DND-41 (cell line): ENCODE measurements at regions not wholly inside any gene's neighbourhood (a gene's known extent, or its start where the extent isn't known, plus 50 kb on each side); places are given as distances from the start of the nearest gene placed in this dataset.

Experiments used
- EZH2 ChIP-seq: IDR thresholded peaks from 3 replicates; pipeline ENCODE4 v1.6.1; 2012; ENCODE audit warnings: borderline replicate concordance, low read depth, mild to moderate bottlenecking, moderate library complexity, low read length, inconsistent platforms; ENCODE audit not compliant: severe bottlenecking
- TF ChIP-seq, protein P1 (sequence below): IDR thresholded peaks from 2 replicates; pipeline ENCODE4 v1.5.1; 2012; ENCODE audit warnings: borderline replicate concordance, low read length, moderate library complexity, mild to moderate bottlenecking; ENCODE audit not compliant: poor library complexity, severe bottlenecking; ENCODE audit errors: extremely low read depth

DNA sequence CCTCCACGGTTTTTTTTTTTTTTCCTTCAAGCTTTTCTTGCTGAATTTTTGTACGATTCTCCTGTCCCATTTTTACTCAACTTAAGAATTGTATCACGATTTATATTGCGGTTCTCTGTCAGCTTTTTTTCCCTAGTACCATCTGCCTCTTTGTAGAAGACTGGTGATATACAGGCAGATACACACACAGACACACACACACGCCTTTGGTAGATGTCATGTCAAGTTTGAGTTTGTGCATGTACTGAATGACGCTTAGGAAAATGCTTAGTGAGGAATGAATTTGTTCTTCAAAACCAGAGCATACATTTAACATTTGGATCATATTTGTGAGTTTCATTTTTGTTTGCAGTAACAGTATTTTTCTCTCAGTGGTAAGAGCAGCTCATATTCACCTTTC is 82.0 kb upstream of the MBNL2 start:
- TF ChIP-seq, protein P1, sequence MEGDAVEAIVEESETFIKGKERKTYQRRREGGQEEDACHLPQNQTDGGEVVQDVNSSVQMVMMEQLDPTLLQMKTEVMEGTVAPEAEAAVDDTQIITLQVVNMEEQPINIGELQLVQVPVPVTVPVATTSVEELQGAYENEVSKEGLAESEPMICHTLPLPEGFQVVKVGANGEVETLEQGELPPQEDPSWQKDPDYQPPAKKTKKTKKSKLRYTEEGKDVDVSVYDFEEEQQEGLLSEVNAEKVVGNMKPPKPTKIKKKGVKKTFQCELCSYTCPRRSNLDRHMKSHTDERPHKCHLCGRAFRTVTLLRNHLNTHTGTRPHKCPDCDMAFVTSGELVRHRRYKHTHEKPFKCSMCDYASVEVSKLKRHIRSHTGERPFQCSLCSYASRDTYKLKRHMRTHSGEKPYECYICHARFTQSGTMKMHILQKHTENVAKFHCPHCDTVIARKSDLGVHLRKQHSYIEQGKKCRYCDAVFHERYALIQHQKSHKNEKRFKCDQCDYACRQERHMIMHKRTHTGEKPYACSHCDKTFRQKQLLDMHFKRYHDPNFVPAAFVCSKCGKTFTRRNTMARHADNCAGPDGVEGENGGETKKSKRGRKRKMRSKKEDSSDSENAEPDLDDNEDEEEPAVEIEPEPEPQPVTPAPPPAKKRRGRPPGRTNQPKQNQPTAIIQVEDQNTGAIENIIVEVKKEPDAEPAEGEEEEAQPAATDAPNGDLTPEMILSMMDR, result no peak
- TF ChIP-seq EZH2, result no peak
